Loucy (cell line): ENCODE measurements at regions not wholly inside any gene's neighbourhood (a gene's known extent, or its start where the extent isn't known, plus 50 kb on each side); places are given as distances from the start of the nearest gene placed in this dataset.

Experiments
- EZH2phosphoT487 ChIP-seq: fragments of 200-600 bp; IDR thresholded peaks from 2 replicates; pipeline ENCODE4 v1.6.1; 2018; ENCODE audit warnings: antibody characterized with exemption, mild to moderate bottlenecking, moderate library complexity, borderline replicate concordance
- TF ChIP-seq, protein P1 (sequence below): fragments of 200-600 bp; sonication (generic); conservative IDR thresholded peaks from 2 replicates; pipeline ENCODE4 v1.5.1; 2014; ENCODE audit warnings: mild to moderate bottlenecking, antibody characterized with exemption, low read length

DNA sequence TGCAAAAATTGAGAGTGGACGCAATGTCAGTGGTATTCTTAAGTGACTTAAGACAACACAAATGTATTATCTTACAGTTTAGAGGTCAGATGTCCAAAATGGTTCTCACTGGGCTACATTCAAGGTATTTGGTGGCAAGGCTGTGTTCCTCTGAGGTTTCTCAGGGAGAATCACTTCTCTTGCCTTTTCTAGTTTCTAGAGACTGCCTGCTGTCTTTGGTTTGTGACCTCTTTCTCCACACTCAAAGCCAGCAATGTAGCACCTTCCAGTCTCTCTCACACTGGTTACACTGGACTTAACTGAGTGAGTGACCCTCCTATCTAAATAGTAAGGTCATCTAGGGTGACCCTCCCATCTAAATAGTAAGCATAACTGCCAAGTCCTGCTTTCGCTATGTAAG is 613.2 kb upstream of the COBL start:
- TF ChIP-seq, protein P1, sequence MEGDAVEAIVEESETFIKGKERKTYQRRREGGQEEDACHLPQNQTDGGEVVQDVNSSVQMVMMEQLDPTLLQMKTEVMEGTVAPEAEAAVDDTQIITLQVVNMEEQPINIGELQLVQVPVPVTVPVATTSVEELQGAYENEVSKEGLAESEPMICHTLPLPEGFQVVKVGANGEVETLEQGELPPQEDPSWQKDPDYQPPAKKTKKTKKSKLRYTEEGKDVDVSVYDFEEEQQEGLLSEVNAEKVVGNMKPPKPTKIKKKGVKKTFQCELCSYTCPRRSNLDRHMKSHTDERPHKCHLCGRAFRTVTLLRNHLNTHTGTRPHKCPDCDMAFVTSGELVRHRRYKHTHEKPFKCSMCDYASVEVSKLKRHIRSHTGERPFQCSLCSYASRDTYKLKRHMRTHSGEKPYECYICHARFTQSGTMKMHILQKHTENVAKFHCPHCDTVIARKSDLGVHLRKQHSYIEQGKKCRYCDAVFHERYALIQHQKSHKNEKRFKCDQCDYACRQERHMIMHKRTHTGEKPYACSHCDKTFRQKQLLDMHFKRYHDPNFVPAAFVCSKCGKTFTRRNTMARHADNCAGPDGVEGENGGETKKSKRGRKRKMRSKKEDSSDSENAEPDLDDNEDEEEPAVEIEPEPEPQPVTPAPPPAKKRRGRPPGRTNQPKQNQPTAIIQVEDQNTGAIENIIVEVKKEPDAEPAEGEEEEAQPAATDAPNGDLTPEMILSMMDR, result no peak
- TF ChIP-seq EZH2phosphoT487, result no peak
